CD14-positive monocyte (primary cell): ENCODE measurements at regions not wholly inside any gene's neighbourhood (a gene's known extent, or its start where the extent isn't known, plus 50 kb on each side); places are given as distances from the start of the nearest gene placed in this dataset.

ENCODE experiments used
- DNase-seq, 3 donors: peaks; one replicate each; pipeline ENCODE4 v3.0.0-alpha.2; 2011 to 2022
- H2AFZ ChIP-seq: 2 replicates; pipeline ENCODE4 v1.6.0; 2012; ENCODE audit warnings: mild to moderate bottlenecking, low read depth, low read length, inconsistent platforms; ENCODE audit not compliant: insufficient read depth, poor library complexity, severe bottlenecking
- H3K27ac ChIP-seq, 2 donors: 1 replicate in 1 of 2; 2 replicates in 1 of 2; pipeline ENCODE4 v1.5.1; 2012 to 2013; ENCODE audit warnings: low read length in 2 of 2, control low read depth in 1 of 2, inconsistent platforms in 1 of 2, low read depth in 1 of 2, mild to moderate bottlenecking in 1 of 2
- H3K27me3 ChIP-seq, 2 donors: one replicate each; pipeline versions ENCODE4 v1.6.0 to v1.6.1; 2011 to 2013; ENCODE audit warnings: low read length in 2 of 2; ENCODE audit not compliant: control insufficient read depth in 2 of 2, insufficient read depth in 2 of 2
- H3K36me3 ChIP-seq, 2 donors: replicated peaks in 1 of 2; 1 replicate in 1 of 2; 2 replicates in 1 of 2; pipeline versions ENCODE4 v1.5.1 to v1.6.1; 2012 to 2013; ENCODE audit warnings: low read length in 2 of 2, control low read depth in 1 of 2, inconsistent platforms in 1 of 2, mild to moderate bottlenecking in 1 of 2; ENCODE audit not compliant: insufficient read depth in 2 of 2, control insufficient read depth in 1 of 2
- H3K4me1 ChIP-seq, 2 donors: 1 replicate in 1 of 2; 2 replicates in 1 of 2; pipeline versions ENCODE4 v1.5.1 to v1.6.1; 2012 to 2013; ENCODE audit warnings: low read length in 2 of 2, control low read depth in 1 of 2, inconsistent platforms in 1 of 2, mild to moderate bottlenecking in 1 of 2, moderate library complexity in 1 of 2; ENCODE audit not compliant: insufficient read depth in 2 of 2, control insufficient read depth in 1 of 2
- H3K4me2 ChIP-seq: replicated peaks from 2 replicates; pipeline ENCODE3; 2012; ENCODE audit warnings: low read length, moderate library complexity, mild to moderate bottlenecking; ENCODE audit not compliant: poor library complexity, severe bottlenecking; ENCODE audit errors: extremely low read depth
- H3K4me3 ChIP-seq, 3 experiments: fragments of 200-600 bp in 1 of 3; sonication (generic) in 1 of 3; replicated peaks in 1 of 3; 1 replicate in 2 of 3; 2 replicates in 1 of 3; pipeline ENCODE4 v1.5.1; 2011 to 2013; ENCODE audit warnings: low read length in 3 of 3, mild to moderate bottlenecking in 3 of 3, control low read depth in 2 of 3, low read depth in 2 of 3, inconsistent platforms in 1 of 3, moderate library complexity in 1 of 3
- H3K79me2 ChIP-seq: 2 replicates; pipeline ENCODE4 v1.6.0; 2012; ENCODE audit warnings: mild to moderate bottlenecking, control low read depth, inconsistent platforms, low read length, moderate library complexity; ENCODE audit not compliant: insufficient read depth
- H3K9ac ChIP-seq: 2 replicates; pipeline ENCODE4 v1.6.0; 2017; ENCODE audit warnings: low read length, mild to moderate bottlenecking; ENCODE audit not compliant: insufficient read depth, poor library complexity, severe bottlenecking
- H3K9me3 ChIP-seq, 2 donors: replicated peaks in 1 of 2; 1 replicate in 1 of 2; 2 replicates in 1 of 2; pipeline versions ENCODE4 v1.5.1 to v1.6.1; 2012 to 2013; ENCODE audit warnings: low read length in 2 of 2, control low read depth in 1 of 2; ENCODE audit not compliant: control insufficient read depth in 1 of 2, insufficient read depth in 1 of 2
- H4K20me1 ChIP-seq: 2 replicates; pipeline ENCODE4 v1.6.0; 2012; ENCODE audit warnings: mild to moderate bottlenecking, low read length, control low read depth, moderate library complexity; ENCODE audit not compliant: insufficient read depth
- H3K27ac Mint-ChIP-seq, 7 donors: one replicate each; pipeline ENCODE4 v1.8.0; 2020; ENCODE audit warnings: mild to moderate bottlenecking in 7 of 7, mixed read lengths in 7 of 7, moderate library complexity in 6 of 7, inconsistent platforms in 2 of 7
- H3K27me3 Mint-ChIP-seq, 3 donors: one replicate each; pipeline ENCODE4 v1.8.0; 2021 to 2022; ENCODE audit warnings: low read depth in 3 of 3, mild to moderate bottlenecking in 3 of 3, mixed read lengths in 3 of 3, moderate library complexity in 3 of 3, inconsistent platforms in 1 of 3
- H3K36me3 Mint-ChIP-seq, 2 donors: one replicate each; pipeline ENCODE4 v1.8.0; 2020; ENCODE audit warnings: mixed read lengths in 2 of 2, inconsistent platforms in 1 of 2, mild to moderate bottlenecking in 1 of 2
- H3K4me1 Mint-ChIP-seq: one replicate; pipeline ENCODE4 v1.8.0; 2020; ENCODE audit warnings: mild to moderate bottlenecking, mixed read lengths
- H3K4me3 Mint-ChIP-seq, 2 donors: one replicate each; pipeline ENCODE4 v1.8.0; 2020; ENCODE audit warnings: mild to moderate bottlenecking in 2 of 2, mixed read lengths in 2 of 2, moderate library complexity in 1 of 2
- H3K9me3 Mint-ChIP-seq, 7 donors: one replicate each; pipeline ENCODE4 v1.8.0; 2020 to 2022; ENCODE audit warnings: mixed read lengths in 7 of 7, mild to moderate bottlenecking in 6 of 7, moderate library complexity in 6 of 7, inconsistent platforms in 2 of 7
- CTCF ChIP-seq: fragments of 200-600 bp; IDR thresholded peaks from one replicate; pipeline ENCODE4 v1.8.0; 2022; ENCODE audit warnings: antibody characterized with exemption, mild to moderate bottlenecking
- WGBS: methylation state at CpG from one replicate; pipeline ENCODE4 v1.1.5; 2013; ENCODE audit warnings: missing lambda C conversion rate; ENCODE audit not compliant: insufficient coverage; 5-methylcytosine and 5-hydroxymethylcytosine counted together
- intact Hi-C, 2 donors: fragments of 100-400 bp; cut with micrococcal nuclease; formaldehyde crosslinking; loops; one replicate each; pipeline versions ENCODE4 v1.15.0 to v1.15.1; 2023

DNA sequence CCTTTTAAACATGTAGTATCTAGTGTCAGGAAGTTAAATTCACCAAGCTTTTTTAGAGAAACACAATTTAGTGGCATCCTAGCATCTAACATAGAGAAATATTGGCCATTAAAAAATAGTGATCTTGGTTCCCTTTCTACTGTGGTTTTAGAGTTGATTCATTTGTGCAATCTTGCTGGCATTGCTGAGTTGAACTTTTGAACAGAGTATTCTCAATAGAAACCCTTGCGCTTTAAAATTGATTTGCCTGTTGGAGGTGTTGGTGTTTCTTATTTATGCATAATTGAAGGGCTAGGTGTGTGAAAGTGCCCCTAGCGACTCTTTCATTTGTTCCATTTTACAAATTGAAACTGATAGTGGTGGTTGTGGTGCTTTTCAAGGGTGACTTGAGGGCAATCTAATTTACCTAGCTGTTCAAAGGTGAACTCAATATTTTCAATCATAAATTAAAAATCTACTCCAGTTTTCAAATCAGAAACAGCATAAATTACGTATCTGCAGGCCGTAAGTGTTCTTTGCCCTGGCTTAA is 73.0 kb upstream of the MPDZ start:
- Histone ChIP-seq H3K4me3 (no peak overlapping the region), H3K27me3 (no peaks in the 10 kb centered on the region), H3K27ac (no peak overlapping the region), H3K4me2 (no peak overlapping the region), H3K36me3 (no peaks in the 10 kb centered on the region), H3K4me1 (no peaks in the 10 kb centered on the region), H4K20me1 (no peaks in the 10 kb centered on the region), H3K9me3 (no peaks in the 10 kb centered on the region), H3K9ac (no peak overlapping the region), H3K79me2 (no peaks in the 10 kb centered on the region), H2AFZ (no peak overlapping the region)
- 80% methylated on average over 1 of the region's 4 CpGs for WGBS
- Mint-ChIP-seq H3K27ac (no peak overlapping the region), H3K9me3 (no peaks in the 10 kb centered on the region), H3K27me3 (no peaks in the 10 kb centered on the region), H3K4me1 (no peaks in the 10 kb centered on the region), H3K36me3 (no peaks in the 10 kb centered on the region), H3K4me3 (no peak overlapping the region)
- no peak for DNase-seq
- intact Hi-C loops: no loop called here
- no peak for TF ChIP-seq CTCF

DNA sequence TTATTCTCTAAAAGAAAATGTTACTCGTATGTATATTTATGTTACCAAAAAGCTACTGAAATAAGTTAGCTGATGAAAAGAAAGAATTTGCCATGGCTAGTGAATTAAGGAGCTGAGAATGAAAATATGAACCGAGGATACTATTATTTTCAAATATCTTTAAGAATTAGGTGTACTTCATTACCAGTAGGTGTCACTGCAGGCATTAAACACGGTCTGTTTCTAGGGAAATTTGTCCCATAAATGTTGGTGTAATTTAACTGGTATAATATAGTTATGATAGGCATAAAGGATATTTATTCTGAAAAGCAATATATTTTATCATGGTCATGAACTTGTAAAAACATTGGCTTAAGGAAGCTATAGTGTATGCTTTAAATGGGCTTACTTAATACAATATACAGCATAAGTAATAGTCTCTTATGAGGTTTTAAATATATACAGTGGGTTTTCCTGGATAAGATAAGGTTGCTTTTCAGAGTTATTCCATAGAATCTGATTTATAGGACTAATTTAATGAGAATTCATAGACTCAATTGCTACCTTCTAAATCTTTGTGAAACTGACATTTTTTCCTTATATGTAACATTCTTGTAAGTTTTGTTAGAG is 72.4 kb upstream of the MPDZ start:
- no peaks in the 10 kb centered on the region for H3K79me2 ChIP-seq
- H2AFZ ChIP-seq: no peak overlapping the region
- intact Hi-C loops: no loop called here
- Mint-ChIP-seq H3K27ac (no peak overlapping the region), H3K36me3 (no peaks in the 10 kb centered on the region), H3K9me3 (no peaks in the 10 kb centered on the region), H3K27me3 (no peaks in the 10 kb centered on the region), H3K4me3 (no peak overlapping the region), H3K4me1 (no peaks in the 10 kb centered on the region)
- no peaks in the 10 kb centered on the region for H3K9me3 ChIP-seq
- no peaks in the 10 kb centered on the region for H3K4me1 ChIP-seq
- H3K4me2 ChIP-seq: no peak overlapping the region
- no peak overlapping the region for H3K27ac ChIP-seq
- WGBS: no CpG with 5 or more reads among the region's 3 CpGs
- DNase-seq: no peak
- H3K9ac ChIP-seq: no peak overlapping the region
- peak; percentile 28 for TF ChIP-seq CTCF
- H3K4me3 ChIP-seq: no peak overlapping the region
- H3K27me3 ChIP-seq: no peaks in the 10 kb centered on the region
- H4K20me1 ChIP-seq: no peaks in the 10 kb centered on the region
- no peaks in the 10 kb centered on the region for H3K36me3 ChIP-seq
